Prostate gland (tissue), 2 donors: ENCODE measurements at regions not wholly inside any gene's neighbourhood (a gene's known extent, or its start where the extent isn't known, plus 50 kb on each side); places are given as distances from the start of the nearest gene placed in this dataset.

Source experiments
- CTCF ChIP-seq, 4 experiments: fragments of 200-600 bp in 2 of 4; fragments of 450-650 bp in 2 of 4; sonication (generic) in 2 of 4; IDR thresholded peaks; 1 replicate in 3 of 4; 2 replicates in 1 of 4; pipeline ENCODE4 v1.5.1; 2016 to 2019; ENCODE audit warnings: antibody characterized with exemption in 4 of 4, mild to moderate bottlenecking in 2 of 4, moderate library complexity in 2 of 4
- POLR2A ChIP-seq: fragments of 450-650 bp; IDR thresholded peaks from one replicate; pipeline ENCODE4 v1.6.1; 2016; ENCODE audit warnings: antibody characterized with exemption, mild to moderate bottlenecking
- POLR2AphosphoS5 ChIP-seq: sonication (generic); formaldehyde crosslinking; IDR thresholded peaks from one replicate; pipeline ENCODE4 v1.6.1; 2017; ENCODE audit warnings: antibody characterized with exemption

DNA sequence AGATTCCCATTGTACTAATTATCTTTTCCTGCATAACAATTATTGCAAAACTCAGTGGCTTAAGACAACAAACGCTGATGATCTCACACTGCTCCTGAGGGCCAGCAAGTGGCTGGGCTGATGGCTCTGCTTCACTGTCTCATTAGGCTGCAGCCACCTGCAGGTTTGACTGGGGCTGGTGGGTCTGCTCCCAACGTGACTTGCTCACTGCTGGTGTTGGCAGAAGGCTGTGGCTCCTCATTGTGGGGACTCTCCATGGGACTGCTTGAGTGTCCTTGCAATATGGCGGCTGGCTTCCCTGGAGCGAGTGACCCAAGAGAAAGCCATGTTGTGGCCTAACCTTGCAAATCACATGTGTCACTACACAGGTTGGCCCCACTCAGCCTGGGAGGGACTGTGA, 71.1 kb downstream of the PLXNA1 start:
- TF ChIP-seq POLR2A (no peak), CTCF (IDR thresholded peaks at IDR 0.05) (no peak), POLR2AphosphoS5 (no peak)
